H1 (cell line): ENCODE measurements at regions not wholly inside any gene's neighbourhood (a gene's known extent, or its start where the extent isn't known, plus 50 kb on each side); places are given as distances from the start of the nearest gene placed in this dataset.

Source experiments
- ZNF274 ChIP-seq: IDR thresholded peaks from 2 replicates; pipeline ENCODE4 v1.7.0; 2012; ENCODE audit warnings: low read length, borderline replicate concordance; ENCODE audit errors: extremely low read depth

DNA sequence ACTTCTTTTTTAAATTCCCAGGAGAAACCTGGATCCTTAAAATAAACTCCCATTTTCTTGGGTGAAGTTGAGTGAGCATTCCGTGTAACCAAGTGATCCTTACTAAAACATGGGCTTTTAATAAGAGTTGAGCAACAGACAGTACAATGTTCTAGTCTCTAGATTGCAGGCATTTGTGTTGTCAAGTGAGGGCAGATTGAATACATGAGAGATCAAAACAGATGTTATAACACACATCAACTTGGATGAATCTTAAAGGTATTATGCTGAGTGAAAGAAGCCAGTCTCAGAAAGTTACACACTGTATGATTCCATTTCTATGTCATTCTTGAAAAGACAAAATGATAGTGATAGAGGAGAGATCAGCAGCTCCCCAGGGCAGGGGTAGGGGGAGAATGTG lies 213.9 kb upstream of the CCDC196 start (continued):
- no peak for TF ChIP-seq ZNF274
